ENCODE measurements at regions not wholly inside any gene's neighbourhood (a gene's known extent, or its start where the extent isn't known, plus 50 kb on each side); places are given as distances from the start of the nearest gene placed in this dataset.

DNA sequence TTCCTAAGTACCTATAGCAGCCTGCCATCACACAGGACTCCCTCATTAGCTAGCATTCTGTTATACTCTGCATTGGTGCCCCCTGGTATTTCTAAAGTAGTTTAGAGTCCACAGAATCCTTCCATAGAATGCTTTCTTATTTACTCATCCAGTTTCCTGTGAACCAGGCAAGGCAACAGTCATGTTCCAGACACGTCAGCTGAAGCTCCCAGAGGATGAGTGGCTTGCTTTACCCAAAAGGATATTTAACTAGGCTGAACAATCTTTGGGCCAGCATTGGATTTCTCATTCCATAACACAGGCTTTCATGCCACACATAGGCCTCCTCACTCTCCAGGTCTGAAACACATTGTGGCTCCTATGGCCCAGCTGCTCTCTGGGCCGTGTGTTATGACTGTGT is 203.8 kb upstream of the MAP3K7 start:
- TF ChIP-seq TAF1 (IDR thresholded peaks at IDR 0.05; ENCODE audit: low read depth) (no peak), EP300 (conservative IDR thresholded peaks at IDR 0.05; ENCODE audit: poor library complexity, severe bottlenecking) (no peak)
- TF ChIP-seq, protein P1, sequence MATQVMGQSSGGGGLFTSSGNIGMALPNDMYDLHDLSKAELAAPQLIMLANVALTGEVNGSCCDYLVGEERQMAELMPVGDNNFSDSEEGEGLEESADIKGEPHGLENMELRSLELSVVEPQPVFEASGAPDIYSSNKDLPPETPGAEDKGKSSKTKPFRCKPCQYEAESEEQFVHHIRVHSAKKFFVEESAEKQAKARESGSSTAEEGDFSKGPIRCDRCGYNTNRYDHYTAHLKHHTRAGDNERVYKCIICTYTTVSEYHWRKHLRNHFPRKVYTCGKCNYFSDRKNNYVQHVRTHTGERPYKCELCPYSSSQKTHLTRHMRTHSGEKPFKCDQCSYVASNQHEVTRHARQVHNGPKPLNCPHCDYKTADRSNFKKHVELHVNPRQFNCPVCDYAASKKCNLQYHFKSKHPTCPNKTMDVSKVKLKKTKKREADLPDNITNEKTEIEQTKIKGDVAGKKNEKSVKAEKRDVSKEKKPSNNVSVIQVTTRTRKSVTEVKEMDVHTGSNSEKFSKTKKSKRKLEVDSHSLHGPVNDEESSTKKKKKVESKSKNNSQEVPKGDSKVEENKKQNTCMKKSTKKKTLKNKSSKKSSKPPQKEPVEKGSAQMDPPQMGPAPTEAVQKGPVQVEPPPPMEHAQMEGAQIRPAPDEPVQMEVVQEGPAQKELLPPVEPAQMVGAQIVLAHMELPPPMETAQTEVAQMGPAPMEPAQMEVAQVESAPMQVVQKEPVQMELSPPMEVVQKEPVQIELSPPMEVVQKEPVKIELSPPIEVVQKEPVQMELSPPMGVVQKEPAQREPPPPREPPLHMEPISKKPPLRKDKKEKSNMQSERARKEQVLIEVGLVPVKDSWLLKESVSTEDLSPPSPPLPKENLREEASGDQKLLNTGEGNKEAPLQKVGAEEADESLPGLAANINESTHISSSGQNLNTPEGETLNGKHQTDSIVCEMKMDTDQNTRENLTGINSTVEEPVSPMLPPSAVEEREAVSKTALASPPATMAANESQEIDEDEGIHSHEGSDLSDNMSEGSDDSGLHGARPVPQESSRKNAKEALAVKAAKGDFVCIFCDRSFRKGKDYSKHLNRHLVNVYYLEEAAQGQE (IDR thresholded peaks at IDR 0.05; ENCODE audit: borderline replicate concordance): no peak
